Gastrocnemius medialis (tissue), 4 donors: ENCODE measurements at regions not wholly inside any gene's neighbourhood (a gene's known extent, or its start where the extent isn't known, plus 50 kb on each side); places are given as distances from the start of the nearest gene placed in this dataset.

ENCODE experiments used
- ATAC-seq, 2 donors: fragments of 150-250 bp; one replicate each; pipeline ENCODE4 v1.9.1; 2016
- DNase-seq, 2 donors: peaks; one replicate each; pipeline ENCODE4 v3.0.0-alpha.2; 2019
- H3K27ac ChIP-seq, 4 donors: fragments of 200-600 bp; sonication (generic); 1 replicate in 1 of 4; 2 replicates in 3 of 4; pipeline ENCODE4 v1.5.1; 2016 to 2018; ENCODE audit warnings: mild to moderate bottlenecking in 2 of 4, moderate library complexity in 1 of 4
- H3K27me3 ChIP-seq, 3 donors: fragments of 200-600 bp; sonication (generic) in 2 of 3; 1 replicate in 1 of 3; 2 replicates in 2 of 3; pipeline versions ENCODE4 v1.5.1 to v1.6.0; 2016 to 2019; ENCODE audit warnings: mild to moderate bottlenecking in 1 of 3, moderate library complexity in 1 of 3
- H3K36me3 ChIP-seq, 2 donors: fragments of 200-600 bp; sonication (generic) in 1 of 2; one replicate each; pipeline ENCODE4 v1.5.1; 2017 to 2018
- H3K4me1 ChIP-seq, 2 donors: fragments of 200-600 bp; sonication (generic) in 1 of 2; one replicate each; pipeline ENCODE4 v1.5.1; 2016 to 2017; ENCODE audit warnings: mild to moderate bottlenecking in 2 of 2
- H3K4me3 ChIP-seq, 4 donors: fragments of 200-600 bp; sonication (generic) in 3 of 4; 1 replicate in 1 of 4; 2 replicates in 3 of 4; pipeline ENCODE4 v1.5.1; 2016 to 2019; ENCODE audit warnings: mild to moderate bottlenecking in 2 of 4
- H3K9me3 ChIP-seq, 3 donors: fragments of 200-600 bp; sonication (generic) in 2 of 3; 1 replicate in 1 of 3; 2 replicates in 2 of 3; pipeline ENCODE4 v1.5.1; 2016 to 2019
- POLR2A ChIP-seq, 2 donors: fragments of 450-650 bp; IDR thresholded peaks; one replicate each; pipeline ENCODE4 v1.6.1; 2017; ENCODE audit warnings: antibody characterized with exemption in 2 of 2, mild to moderate bottlenecking in 2 of 2, moderate library complexity in 2 of 2
- in situ Hi-C, 4 donors: fragments of 200-750 bp; cut with MboI; loops; one replicate each; pipeline versions ENCODE4 v1.15.0 to v1.8.0; 2017; ENCODE audit warnings: low sequenced_read_pairs in 4 of 4
- intact Hi-C: fragments of 100-400 bp; cut with DNase I; formaldehyde crosslinking; loops from one replicate; pipeline ENCODE4 v1.15.1; 2023; ENCODE audit warnings: low total_unique reads
- TF ChIP-seq, protein P1 (sequence below), 5 experiments: fragments of 450-650 bp in 3 of 5; fragments of 200-600 bp in 2 of 5; sonication (generic) in 2 of 5; IDR thresholded peaks in 4 of 5; conservative IDR thresholded peaks in 1 of 5; 1 replicate in 4 of 5; 2 replicates in 1 of 5; pipeline ENCODE4 v1.5.1; 2016 to 2019; ENCODE audit warnings: antibody characterized with exemption in 5 of 5, mild to moderate bottlenecking in 3 of 5, moderate library complexity in 3 of 5

GRCh38 chr15:25557926-25558325, 119.1 kb upstream of the UBE3A start:
- Histone ChIP-seq H3K27ac (no peak overlapping the region), H3K9me3 (no peaks in the 10 kb centered on the region), H3K36me3 (no peaks in the 10 kb centered on the region), H3K4me1 (no peaks in the 10 kb centered on the region), H3K4me3 (no peak overlapping the region), H3K27me3 (no peaks in the 10 kb centered on the region)
- ATAC-seq (no peak), DNase-seq (no peak)
- TF ChIP-seq, protein P1, sequence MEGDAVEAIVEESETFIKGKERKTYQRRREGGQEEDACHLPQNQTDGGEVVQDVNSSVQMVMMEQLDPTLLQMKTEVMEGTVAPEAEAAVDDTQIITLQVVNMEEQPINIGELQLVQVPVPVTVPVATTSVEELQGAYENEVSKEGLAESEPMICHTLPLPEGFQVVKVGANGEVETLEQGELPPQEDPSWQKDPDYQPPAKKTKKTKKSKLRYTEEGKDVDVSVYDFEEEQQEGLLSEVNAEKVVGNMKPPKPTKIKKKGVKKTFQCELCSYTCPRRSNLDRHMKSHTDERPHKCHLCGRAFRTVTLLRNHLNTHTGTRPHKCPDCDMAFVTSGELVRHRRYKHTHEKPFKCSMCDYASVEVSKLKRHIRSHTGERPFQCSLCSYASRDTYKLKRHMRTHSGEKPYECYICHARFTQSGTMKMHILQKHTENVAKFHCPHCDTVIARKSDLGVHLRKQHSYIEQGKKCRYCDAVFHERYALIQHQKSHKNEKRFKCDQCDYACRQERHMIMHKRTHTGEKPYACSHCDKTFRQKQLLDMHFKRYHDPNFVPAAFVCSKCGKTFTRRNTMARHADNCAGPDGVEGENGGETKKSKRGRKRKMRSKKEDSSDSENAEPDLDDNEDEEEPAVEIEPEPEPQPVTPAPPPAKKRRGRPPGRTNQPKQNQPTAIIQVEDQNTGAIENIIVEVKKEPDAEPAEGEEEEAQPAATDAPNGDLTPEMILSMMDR (IDR thresholded peaks at IDR 0.05 in 4 of 5, conservative IDR thresholded peaks at IDR 0.05 in 1 of 5), result no peak
- TF ChIP-seq POLR2A (IDR thresholded peaks at IDR 0.05), result no peak
- intact Hi-C loops, result no loop called here
- in situ Hi-C loops, result no loop called here

DNA sequence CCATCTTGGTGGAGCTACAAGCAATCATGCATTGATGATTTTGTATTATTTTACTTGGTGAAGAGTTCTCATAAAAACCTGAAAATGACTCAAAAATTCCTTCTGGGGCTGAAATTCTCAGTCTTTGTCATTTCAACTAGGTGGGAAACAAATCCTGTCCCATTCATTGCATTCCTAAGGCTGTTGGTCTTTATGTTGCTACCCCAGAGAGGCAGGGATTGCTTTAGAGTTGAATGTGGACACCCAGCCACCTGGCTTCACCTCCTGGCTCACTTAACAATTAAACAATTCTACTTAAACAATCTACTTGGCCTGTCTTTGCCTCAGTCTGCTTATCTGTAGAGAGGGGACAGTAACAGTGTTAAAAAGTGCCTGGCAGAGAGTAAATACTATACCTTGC, 117.3 kb upstream of the UBE3A start:
- H3K4me3 ChIP-seq, result no peak overlapping the region
- H3K9me3 ChIP-seq, result no peaks in the 10 kb centered on the region
- intact Hi-C loops, result no loop called here
- DNase-seq (no peak), ATAC-seq (no peak)
- no peaks in the 10 kb centered on the region for H3K27me3 ChIP-seq
- no peak overlapping the region for H3K27ac ChIP-seq
- no peaks in the 10 kb centered on the region for H3K36me3 ChIP-seq
- TF ChIP-seq POLR2A (IDR thresholded peaks at IDR 0.05), result no peak
- TF ChIP-seq, protein P1 (IDR thresholded peaks at IDR 0.05 in 4 of 5, conservative IDR thresholded peaks at IDR 0.05 in 1 of 5), result no peak
- no peaks in the 10 kb centered on the region for H3K4me1 ChIP-seq
- in situ Hi-C loops, result no loop called here

GRCh38 chr15:25554640-25555039, 115.8 kb upstream of the UBE3A start:
- Histone ChIP-seq H3K4me3 (no peak overlapping the region), H3K4me1 (no peaks in the 10 kb centered on the region), H3K36me3 (no peaks in the 10 kb centered on the region), H3K9me3 (no peaks in the 10 kb centered on the region), H3K27ac (no peak overlapping the region), H3K27me3 (no peaks in the 10 kb centered on the region)
- in situ Hi-C loops (no loop called here), intact Hi-C loops (no loop called here)
- ATAC-seq, result no peak
- no peak for TF ChIP-seq POLR2A (IDR thresholded peaks at IDR 0.05)
- TF ChIP-seq, protein P1 (IDR thresholded peaks at IDR 0.05 in 4 of 5, conservative IDR thresholded peaks at IDR 0.05 in 1 of 5), result no peak
- DNase-seq, result no peak

- ATAC-seq (no peak), DNase-seq (no peak)
- TF ChIP-seq, protein P1 (IDR thresholded peaks at IDR 0.05 in 4 of 5, conservative IDR thresholded peaks at IDR 0.05 in 1 of 5), result no peak
- no peak for TF ChIP-seq POLR2A (IDR thresholded peaks at IDR 0.05)
- intact Hi-C loops, result no loop called here
- Histone ChIP-seq H3K27me3 (no peaks in the 10 kb centered on the region), H3K4me3 (no peak overlapping the region), H3K9me3 (no peaks in the 10 kb centered on the region), H3K27ac (no peak overlapping the region), H3K36me3 (no peaks in the 10 kb centered on the region), H3K4me1 (peaks cover 1 to 2% of the 10 kb centered on the region in 2 donors)
- in situ Hi-C loops, result no loop called here
These were observed 109.8 kb upstream of the UBE3A start for GRCh38 chr15:25548600-25548999.

- DNase-seq (no peak), ATAC-seq (no peak)
- peaks cover 5 to 10% of the 10 kb centered on the region in 2 donors for H3K4me1 ChIP-seq
- H3K27ac ChIP-seq, result no peak overlapping the region
- no peaks in the 10 kb centered on the region for H3K9me3 ChIP-seq
- in situ Hi-C loops, result no loop called here
- no peaks in the 10 kb centered on the region for H3K27me3 ChIP-seq
- intact Hi-C loops, result no loop called here
- H3K4me3 ChIP-seq, result no peak overlapping the region
- TF ChIP-seq POLR2A (IDR thresholded peaks at IDR 0.05), result no peak
- TF ChIP-seq, protein P1 (IDR thresholded peaks at IDR 0.05 in 4 of 5, conservative IDR thresholded peaks at IDR 0.05 in 1 of 5), result no peak
- H3K36me3 ChIP-seq, result no peaks in the 10 kb centered on the region
These were observed 107.1 kb upstream of the UBE3A start for GRCh38 chr15:25545889-25546288.
